Fibroblast of villous mesenchyme (primary cell): ENCODE measurements at regions not wholly inside any gene's neighbourhood (a gene's known extent, or its start where the extent isn't known, plus 50 kb on each side); places are given as distances from the start of the nearest gene placed in this dataset.

Experiments used
- DNase-seq: peaks from one replicate; pipeline ENCODE4 v3.0.0-alpha.2; 2010; ENCODE audit warnings: low read depth
- H3K4me3 ChIP-seq: 2 replicates; pipeline ENCODE4 v1.5.1; 2011; ENCODE audit warnings: low read depth, mild to moderate bottlenecking, low read length
- TF ChIP-seq, protein P1 (sequence below): IDR thresholded peaks from 2 replicates; pipeline ENCODE4 v1.5.1; 2012; ENCODE audit warnings: low read depth, mild to moderate bottlenecking, low read length; ENCODE audit not compliant: insufficient read depth

DNA sequence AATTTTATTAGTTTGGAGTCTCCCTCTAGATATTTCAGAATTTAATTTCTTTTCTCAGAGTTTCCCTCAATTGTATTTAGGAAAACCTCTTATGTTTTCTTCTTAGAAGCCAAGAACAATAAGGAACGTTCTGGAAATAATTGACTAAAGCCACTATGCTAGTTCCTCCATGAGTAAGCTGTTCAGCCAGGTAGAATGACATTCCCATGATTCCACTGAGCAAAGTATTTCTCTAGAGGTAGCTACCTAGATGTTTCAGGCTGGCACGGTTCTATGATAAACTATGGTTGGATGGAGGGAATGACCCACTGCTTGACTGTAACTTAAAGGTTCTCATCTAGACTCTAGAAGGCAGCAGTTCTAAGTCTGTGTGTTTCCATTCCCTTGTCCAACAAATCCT is 62.4 kb downstream of the CLDN17 start:
- no peak for DNase-seq
- no peak overlapping the region for H3K4me3 ChIP-seq
- TF ChIP-seq, protein P1, sequence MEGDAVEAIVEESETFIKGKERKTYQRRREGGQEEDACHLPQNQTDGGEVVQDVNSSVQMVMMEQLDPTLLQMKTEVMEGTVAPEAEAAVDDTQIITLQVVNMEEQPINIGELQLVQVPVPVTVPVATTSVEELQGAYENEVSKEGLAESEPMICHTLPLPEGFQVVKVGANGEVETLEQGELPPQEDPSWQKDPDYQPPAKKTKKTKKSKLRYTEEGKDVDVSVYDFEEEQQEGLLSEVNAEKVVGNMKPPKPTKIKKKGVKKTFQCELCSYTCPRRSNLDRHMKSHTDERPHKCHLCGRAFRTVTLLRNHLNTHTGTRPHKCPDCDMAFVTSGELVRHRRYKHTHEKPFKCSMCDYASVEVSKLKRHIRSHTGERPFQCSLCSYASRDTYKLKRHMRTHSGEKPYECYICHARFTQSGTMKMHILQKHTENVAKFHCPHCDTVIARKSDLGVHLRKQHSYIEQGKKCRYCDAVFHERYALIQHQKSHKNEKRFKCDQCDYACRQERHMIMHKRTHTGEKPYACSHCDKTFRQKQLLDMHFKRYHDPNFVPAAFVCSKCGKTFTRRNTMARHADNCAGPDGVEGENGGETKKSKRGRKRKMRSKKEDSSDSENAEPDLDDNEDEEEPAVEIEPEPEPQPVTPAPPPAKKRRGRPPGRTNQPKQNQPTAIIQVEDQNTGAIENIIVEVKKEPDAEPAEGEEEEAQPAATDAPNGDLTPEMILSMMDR: no peak

DNA sequence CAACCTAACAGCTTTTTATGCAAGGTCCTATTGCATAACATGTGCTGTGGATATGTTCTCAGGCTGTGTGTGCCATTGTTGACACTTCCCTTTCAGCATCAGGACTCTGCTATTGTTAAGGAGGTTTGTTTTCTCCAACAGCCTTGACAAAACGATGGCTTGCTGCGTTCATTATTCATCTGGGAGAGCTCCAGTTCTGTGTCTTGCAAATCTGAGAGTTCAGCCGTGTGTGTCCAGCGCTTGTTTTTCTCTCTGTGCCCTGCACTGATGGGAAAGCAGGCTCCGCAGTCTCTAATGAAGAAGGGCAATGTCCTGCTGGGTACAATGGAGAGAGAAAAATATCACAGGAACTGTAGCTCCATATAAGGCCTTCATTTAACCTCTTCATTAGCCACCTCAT is 63.7 kb downstream of the CLDN17 start:
- no peak for DNase-seq
- TF ChIP-seq, protein P1: no peak
- no peak overlapping the region for H3K4me3 ChIP-seq

DNA sequence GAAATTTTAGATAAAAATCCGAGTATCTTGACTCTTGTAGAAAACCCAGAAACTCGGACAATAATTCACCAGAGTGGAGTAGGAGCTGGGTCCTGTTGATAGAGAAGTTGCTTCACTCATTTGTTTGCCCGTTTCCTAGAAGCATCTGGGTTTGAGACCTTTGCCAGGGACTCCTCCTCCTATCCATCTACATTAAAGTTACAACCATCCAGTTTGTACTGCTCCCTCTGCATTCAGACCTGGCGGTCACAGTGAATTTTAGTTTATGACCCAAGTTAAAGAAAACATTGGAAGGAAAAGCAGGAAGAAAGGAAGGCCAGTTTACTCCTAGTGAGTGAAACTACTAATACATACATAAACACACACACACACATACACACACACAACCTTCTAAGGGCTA is 64.6 kb downstream of the CLDN17 start:
- DNase-seq: no peak
- H3K4me3 ChIP-seq: no peak overlapping the region
- TF ChIP-seq, protein P1: no peak

DNA sequence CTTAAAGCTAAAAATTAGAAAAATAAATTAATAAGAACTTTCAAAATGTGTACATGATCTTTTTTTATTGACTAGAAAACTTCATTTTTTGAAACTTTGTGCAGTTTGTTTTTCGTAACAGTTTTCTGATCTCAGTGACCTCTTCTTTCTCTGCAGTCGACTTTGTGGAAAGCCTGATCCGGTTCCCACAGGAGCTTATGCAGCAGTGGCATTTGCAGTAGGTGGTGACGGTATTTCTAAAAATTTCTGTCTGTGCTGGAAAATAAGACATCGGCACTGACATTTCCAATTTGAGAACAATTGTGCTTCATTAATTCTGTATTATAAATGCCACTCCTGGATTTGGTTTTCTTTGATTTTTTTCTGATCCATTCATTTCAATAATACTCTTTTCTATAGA is 68.8 kb downstream of the CLDN17 start:
- H3K4me3 ChIP-seq: no peak overlapping the region
- DNase-seq: no peak
- TF ChIP-seq, protein P1: no peak

DNA sequence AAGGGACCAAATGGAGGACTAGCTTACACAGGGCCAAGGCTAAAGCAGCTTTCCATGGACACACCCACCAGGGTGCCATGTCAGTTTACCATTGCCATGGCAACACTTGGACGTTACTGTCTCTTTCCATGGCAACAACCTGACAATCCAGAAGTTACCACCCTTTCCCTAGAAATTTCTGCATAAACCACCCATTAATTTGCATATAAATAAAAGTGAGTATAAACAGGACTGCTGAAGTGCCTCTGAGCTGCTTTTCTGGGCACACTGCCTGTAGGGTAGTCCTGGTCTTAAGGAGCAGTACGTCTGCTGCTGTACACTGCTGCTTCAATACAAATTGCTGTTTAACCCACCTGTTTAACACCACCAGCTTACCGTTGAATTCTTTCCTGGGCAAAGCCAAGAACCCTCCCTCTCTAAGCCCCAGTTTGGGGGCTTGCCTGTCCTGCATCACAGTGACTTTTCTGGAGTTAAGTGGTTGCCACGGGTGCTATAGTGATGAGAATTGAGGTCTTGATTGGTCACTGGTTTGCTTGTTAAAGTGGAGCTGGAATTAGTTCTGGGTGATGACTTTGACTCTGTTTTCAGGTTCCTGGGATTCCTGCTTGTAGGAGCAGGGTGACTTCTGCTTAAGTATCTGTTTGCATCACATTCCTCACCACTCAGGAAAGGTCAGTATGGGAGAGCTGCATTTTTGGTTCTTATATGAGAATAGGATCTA is 83.2 kb downstream of the CLDN17 start:
- DNase-seq: no peak
- TF ChIP-seq, protein P1: no peak
- no peak overlapping the region for H3K4me3 ChIP-seq

DNA sequence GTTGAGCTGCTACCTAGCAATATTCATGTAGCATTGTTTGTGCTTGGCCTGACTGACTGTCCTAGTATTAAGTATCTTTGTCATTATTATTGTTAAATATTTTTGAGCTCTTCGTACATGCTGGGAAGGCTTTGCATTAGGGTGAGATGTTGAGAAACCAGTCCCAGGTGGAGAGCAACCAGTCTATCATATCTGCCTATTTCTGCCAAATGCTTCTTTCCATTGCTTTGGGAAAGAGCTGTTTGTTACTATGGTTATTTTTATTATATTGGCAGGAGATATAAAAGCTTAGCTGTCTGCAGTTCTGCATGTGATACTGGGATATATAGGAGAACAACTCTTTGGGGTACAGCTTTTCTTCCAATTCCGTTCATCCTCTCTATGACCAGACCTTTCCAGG is 85.1 kb downstream of the CLDN17 start:
- DNase-seq: no peak
- TF ChIP-seq, protein P1: no peak
- no peak overlapping the region for H3K4me3 ChIP-seq

DNA sequence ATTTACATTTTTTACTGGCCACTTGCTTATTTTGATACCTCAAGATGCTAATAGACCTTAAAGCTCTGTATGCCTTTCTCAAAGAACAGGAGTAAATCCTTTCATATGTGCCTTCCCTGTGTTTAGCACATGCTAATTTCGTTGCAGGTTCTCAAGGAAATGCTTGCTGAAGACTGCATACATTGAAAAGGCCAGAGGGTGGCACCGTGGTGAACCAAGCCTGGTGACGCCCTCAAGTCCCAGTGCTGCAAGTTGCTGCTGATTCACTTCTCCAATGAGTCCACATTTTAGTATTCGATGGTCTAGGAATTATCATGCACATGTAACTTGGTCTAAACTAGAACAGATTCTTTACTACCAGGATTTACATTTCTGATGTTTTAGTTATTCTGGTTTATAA is 94.1 kb downstream of the CLDN17 start:
- DNase-seq: no peak
- no peak overlapping the region for H3K4me3 ChIP-seq
- TF ChIP-seq, protein P1: no peak
